Upper lobe of right lung (tissue), 1 donor: ENCODE measurements at regions not wholly inside any gene's neighbourhood (a gene's known extent, or its start where the extent isn't known, plus 50 kb on each side); places are given as distances from the start of the nearest gene placed in this dataset.

Experiments used
- ATAC-seq: fragments of 200-7000 bp; cut with Tn5 transposase; one replicate; pipeline ENCODE4 v1.9.1; 2020; ENCODE audit warnings: mild to moderate bottlenecking, moderate library complexity
- DNase-seq: peaks from one replicate; pipeline ENCODE4 v3.0.0-alpha.2; 2020
- H3K27ac ChIP-seq: fragments of 200-600 bp; one replicate; pipeline ENCODE4 v1.8.0; 2022
- H3K27me3 ChIP-seq: fragments of 200-600 bp; one replicate; pipeline ENCODE4 v1.8.0; 2022; ENCODE audit warnings: mild to moderate bottlenecking
- H3K36me3 ChIP-seq: fragments of 200-600 bp; one replicate; pipeline ENCODE4 v1.8.0; 2022
- H3K4me1 ChIP-seq: fragments of 200-600 bp; one replicate; pipeline ENCODE4 v1.8.0; 2022
- H3K4me3 ChIP-seq: fragments of 200-600 bp; one replicate; pipeline ENCODE4 v1.8.0; 2022; ENCODE audit warnings: mild to moderate bottlenecking
- H3K9me3 ChIP-seq: fragments of 200-600 bp; one replicate; pipeline ENCODE4 v1.8.0; 2022
- CTCF ChIP-seq: fragments of 200-600 bp; IDR thresholded peaks from one replicate; pipeline ENCODE4 v1.8.0; 2022; ENCODE audit warnings: antibody characterized with exemption
- intact Hi-C: fragments of 100-400 bp; cut with DNase I; formaldehyde crosslinking; loops from one replicate; pipeline ENCODE4 v1.11.0; 2022
- donor health status: DM: no; HTN: yes; CAD: no; lungs with severe emphysema.

GRCh38 chr2:193701484-193701883 is 1506.8 kb upstream of the TMEFF2 start:
- no peaks in the 10 kb centered on the region for H3K36me3 ChIP-seq
- H3K4me1 ChIP-seq = no peaks in the 10 kb centered on the region
- H3K27me3 ChIP-seq = no peaks in the 10 kb centered on the region
- no peak overlapping the region for H3K27ac ChIP-seq
- DNase-seq (no peak), ATAC-seq (no peak)
- H3K4me3 ChIP-seq = no peak overlapping the region
- H3K9me3 ChIP-seq = no peaks in the 10 kb centered on the region
- no peak for TF ChIP-seq CTCF
- intact Hi-C loops = no loop called here

DNA sequence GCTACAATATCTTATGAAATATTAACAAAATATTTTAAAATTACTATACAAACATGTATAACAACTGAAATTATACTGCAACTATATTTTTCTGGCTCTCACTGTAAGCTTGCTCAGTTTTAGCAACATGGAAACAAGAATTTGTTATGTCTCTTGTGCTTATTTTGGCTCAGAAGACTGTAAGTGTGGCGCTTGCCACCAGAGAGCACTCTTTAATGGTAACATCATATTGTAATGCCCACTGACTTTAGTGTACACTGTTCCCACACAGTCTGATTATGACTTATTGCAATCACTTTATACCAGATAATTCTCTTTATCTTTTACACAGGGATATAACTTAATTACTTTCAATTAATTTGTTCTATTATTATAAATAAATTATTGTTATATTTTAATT is 1500.6 kb upstream of the TMEFF2 start:
- no peaks in the 10 kb centered on the region for H3K4me1 ChIP-seq
- intact Hi-C loops = no loop called here
- no peaks in the 10 kb centered on the region for H3K9me3 ChIP-seq
- ATAC-seq = no peak
- no peaks in the 10 kb centered on the region for H3K36me3 ChIP-seq
- H3K4me3 ChIP-seq = no peak overlapping the region
- no peak for TF ChIP-seq CTCF
- H3K27ac ChIP-seq = no peak overlapping the region
- DNase-seq = no peak
- H3K27me3 ChIP-seq = no peaks in the 10 kb centered on the region

DNA sequence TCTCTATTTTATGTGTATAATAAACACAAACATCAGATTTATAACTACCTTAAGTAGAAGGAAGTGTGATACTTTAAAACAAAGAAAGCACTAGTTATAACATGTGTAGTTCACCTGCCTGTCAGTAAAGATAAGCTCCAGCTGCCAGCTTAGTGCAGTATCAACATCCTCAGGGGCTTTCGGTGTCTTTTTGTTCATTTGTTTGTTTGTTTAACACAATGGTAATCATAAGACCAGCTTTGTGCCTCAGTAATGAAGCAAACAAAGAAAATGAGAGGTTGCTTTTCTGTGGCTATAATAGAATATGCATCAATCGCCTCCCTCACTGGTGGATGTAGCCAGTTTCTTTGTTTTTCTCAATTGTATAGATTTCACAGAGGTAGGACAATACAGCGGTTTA is 1499.0 kb upstream of the TMEFF2 start:
- no peak overlapping the region for H3K4me3 ChIP-seq
- H3K27ac ChIP-seq = no peak overlapping the region
- H3K27me3 ChIP-seq = no peaks in the 10 kb centered on the region
- no peak for DNase-seq
- no peaks in the 10 kb centered on the region for H3K36me3 ChIP-seq
- intact Hi-C loops = no loop called here
- no peak for TF ChIP-seq CTCF
- ATAC-seq = no peak
- no peaks in the 10 kb centered on the region for H3K4me1 ChIP-seq
- no peaks in the 10 kb centered on the region for H3K9me3 ChIP-seq

GRCh38 chr2:193690572-193690971 is 1495.8 kb upstream of the TMEFF2 start:
- Histone ChIP-seq H3K27me3 (no peaks in the 10 kb centered on the region), H3K4me3 (no peak overlapping the region), H3K9me3 (no peaks in the 10 kb centered on the region), H3K36me3 (no peaks in the 10 kb centered on the region), H3K27ac (no peak overlapping the region), H3K4me1 (no peaks in the 10 kb centered on the region)
- no peak for ATAC-seq
- intact Hi-C loops = no loop called here
- no peak for TF ChIP-seq CTCF
- no peak for DNase-seq

GRCh38 chr2:193687195-193687594 is 1492.5 kb upstream of the TMEFF2 start:
- ATAC-seq = no peak
- Histone ChIP-seq H3K4me3 (no peak overlapping the region), H3K4me1 (no peaks in the 10 kb centered on the region), H3K27ac (no peak overlapping the region), H3K27me3 (no peaks in the 10 kb centered on the region), H3K9me3 (no peaks in the 10 kb centered on the region), H3K36me3 (no peaks in the 10 kb centered on the region)
- no peak for DNase-seq
- no peak for TF ChIP-seq CTCF
- intact Hi-C loops = no loop called here

DNA sequence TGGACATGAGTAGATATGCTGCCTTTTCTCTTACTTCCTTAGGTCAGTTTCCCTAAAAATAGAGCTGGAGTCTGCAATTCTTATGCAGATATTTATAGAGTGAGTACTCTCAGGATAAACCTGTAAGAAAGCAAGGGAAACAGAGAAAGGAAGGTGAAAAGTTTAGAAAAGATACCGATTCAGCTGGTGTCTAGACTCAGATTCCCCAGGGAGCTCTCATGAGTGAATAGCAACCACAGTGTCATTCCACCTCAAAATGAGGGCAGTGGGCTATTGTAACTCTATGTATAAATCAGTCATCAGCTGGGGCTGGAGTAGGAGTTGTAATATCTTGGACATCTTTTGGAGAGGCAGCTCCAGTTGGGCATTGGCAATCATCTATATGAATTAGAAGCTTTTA is 1485.1 kb upstream of the TMEFF2 start:
- TF ChIP-seq CTCF = no peak
- no peaks in the 10 kb centered on the region for H3K9me3 ChIP-seq
- H3K4me1 ChIP-seq = no peaks in the 10 kb centered on the region
- H3K36me3 ChIP-seq = no peaks in the 10 kb centered on the region
- ATAC-seq = no peak
- no peak overlapping the region for H3K4me3 ChIP-seq
- no peak for DNase-seq
- intact Hi-C loops = no loop called here
- H3K27me3 ChIP-seq = no peaks in the 10 kb centered on the region
- no peak overlapping the region for H3K27ac ChIP-seq
